GM12875 (cell line): ENCODE measurements at regions not wholly inside any gene's neighbourhood (a gene's known extent, or its start where the extent isn't known, plus 50 kb on each side); places are given as distances from the start of the nearest gene placed in this dataset.

ENCODE experiments used
- H3K4me3 ChIP-seq: one replicate; pipeline ENCODE4 v1.5.1; 2011; ENCODE audit warnings: low read depth, low read length, control low read depth
- CTCF ChIP-seq: IDR thresholded peaks from 2 replicates; pipeline ENCODE4 v1.5.1; 2011; ENCODE audit warnings: low read depth, mild to moderate bottlenecking, control low read depth, inconsistent platforms, low read length, moderate library complexity, borderline replicate concordance; ENCODE audit not compliant: insufficient read depth

- no peak for TF ChIP-seq CTCF
- no peak overlapping the region for H3K4me3 ChIP-seq
These were observed 526.8 kb downstream of the CD83 start for GRCh38 chr6:14644381-14644780.

GRCh38 chr6:14645221-14645620 lies 527.6 kb downstream of the CD83 start:
- TF ChIP-seq CTCF: no peak
- H3K4me3 ChIP-seq: no peak overlapping the region

GRCh38 chr6:14645841-14646240 lies 528.3 kb downstream of the CD83 start:
- no peak overlapping the region for H3K4me3 ChIP-seq
- TF ChIP-seq CTCF: no peak

GRCh38 chr6:14646371-14646770 lies 528.8 kb downstream of the CD83 start:
- H3K4me3 ChIP-seq: no peak overlapping the region

GRCh38 chr6:14647357-14647756 lies 529.8 kb downstream of the CD83 start:
- no peak for TF ChIP-seq CTCF
- H3K4me3 ChIP-seq: no peak overlapping the region

More at GRCh38 chr6:14646371-14646770, 528.8 kb downstream of the CD83 start:
- no peak for TF ChIP-seq CTCF

GRCh38 chr6:14652536-14652935 lies 535.0 kb downstream of the CD83 start:
- TF ChIP-seq CTCF: no peak
- no peak overlapping the region for H3K4me3 ChIP-seq

GRCh38 chr6:14655201-14656061 lies 537.9 kb downstream of the CD83 start:
- no peak for TF ChIP-seq CTCF
- no peak overlapping the region for H3K4me3 ChIP-seq
